GM03348 (cell line): ENCODE measurements at regions not wholly inside any gene's neighbourhood (a gene's known extent, or its start where the extent isn't known, plus 50 kb on each side); places are given as distances from the start of the nearest gene placed in this dataset.
A peak's percentile ranks its signal among the peaks of the same experiment; 100 is the strongest.

ENCODE experiments used
- DNase-seq: peaks from one replicate; pipeline ENCODE4 v3.0.0; 2012; ENCODE audit warnings: low spot score

GRCh38 chr2:191559569-191559968 is 118.4 kb upstream of the NABP1 start:
- DNase-seq, result no peak

GRCh38 chr2:191560411-191560980 is 117.4 kb upstream of the NABP1 start:
- DNase-seq, result no peak

GRCh38 chr2:191565120-191565519 is 112.8 kb upstream of the NABP1 start:
- DNase-seq, result no peak

DNA sequence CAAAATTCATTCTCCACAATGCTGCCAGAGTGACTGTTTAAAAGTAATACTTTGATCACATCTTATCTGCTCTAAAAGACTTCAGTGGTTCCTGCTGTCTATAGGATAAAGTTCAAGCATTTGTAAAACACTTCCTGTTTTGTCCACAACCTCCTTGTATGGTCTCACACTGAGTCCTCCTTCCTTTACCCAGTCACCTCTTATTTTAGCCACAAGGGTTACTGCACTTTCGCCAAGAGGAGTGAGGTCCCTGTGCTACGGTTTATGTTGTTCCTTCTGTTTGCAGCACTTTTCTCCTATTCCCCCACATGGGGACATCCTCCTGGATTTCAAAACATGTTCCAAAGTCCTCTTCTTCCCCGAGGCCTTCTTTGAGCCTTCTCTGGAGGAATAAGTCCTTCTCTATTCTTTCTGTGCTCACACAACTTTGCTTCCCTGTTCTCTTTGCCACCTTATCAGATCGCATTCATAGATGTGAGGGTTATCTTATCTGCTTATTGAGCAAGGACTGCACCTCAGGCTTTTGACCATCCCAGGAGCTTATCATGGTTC is 112.2 kb upstream of the NABP1 start:
- DNase-seq, result no peak

DNA sequence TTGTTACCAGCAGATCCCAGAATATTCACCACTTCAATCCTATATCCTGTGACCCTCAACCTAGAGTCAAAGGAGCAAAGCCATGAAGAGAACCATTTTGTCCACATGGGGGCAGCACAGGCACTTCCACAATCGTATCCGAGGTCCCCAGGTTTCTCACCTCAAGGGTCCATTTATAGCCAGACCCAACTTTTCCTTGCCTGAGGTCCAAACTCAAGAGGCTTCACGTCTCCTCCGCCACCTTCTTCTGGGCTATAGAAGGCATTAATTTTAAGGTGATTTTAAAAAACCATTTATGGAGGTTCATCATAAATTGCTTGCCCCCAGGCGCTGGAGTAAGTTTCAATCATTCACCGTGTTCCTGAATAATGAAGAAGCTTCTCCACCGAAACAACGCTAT is 111.6 kb upstream of the NABP1 start:
- DNase-seq, result peak; percentile 65

DNA sequence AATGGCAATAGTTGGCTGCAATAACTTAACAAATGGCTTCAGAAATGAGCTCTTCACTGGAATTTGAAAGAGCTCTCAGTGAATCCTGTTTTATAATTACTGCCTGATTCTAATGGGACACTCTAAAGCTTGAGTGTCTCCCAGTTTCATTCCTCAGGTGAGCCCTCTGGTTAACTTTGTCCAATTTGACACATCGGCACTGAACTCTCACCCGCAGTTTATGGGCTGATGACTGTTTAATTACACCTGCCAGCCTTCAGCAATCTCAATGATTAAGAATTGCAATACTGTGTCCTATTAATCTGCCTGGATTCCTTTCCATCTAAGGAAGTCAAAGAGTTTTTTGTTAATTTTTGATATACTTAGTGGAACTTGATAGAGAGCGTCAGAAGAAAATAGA is 110.7 kb upstream of the NABP1 start:
- DNase-seq, result no peak

DNA sequence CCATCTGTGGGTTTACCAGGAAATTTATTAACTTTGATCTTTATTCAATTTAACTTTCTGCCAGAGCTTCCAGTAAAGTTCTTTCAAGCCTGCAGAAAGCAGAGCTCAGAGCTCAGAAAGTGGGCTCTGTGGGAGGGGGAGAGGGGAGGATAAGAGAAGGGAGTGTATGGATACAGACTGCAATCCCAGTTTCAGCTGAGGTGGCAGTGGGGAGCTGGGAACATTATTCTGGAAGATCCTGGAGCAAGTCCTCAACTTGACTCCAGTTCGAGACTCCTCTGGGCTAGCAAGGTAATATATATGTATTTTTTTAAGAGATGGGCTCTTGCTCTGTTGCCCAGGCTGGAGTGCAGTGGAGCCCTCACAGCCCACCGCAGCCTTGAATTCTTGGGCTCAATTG is 108.9 kb upstream of the NABP1 start:
- DNase-seq, result no peak

DNA sequence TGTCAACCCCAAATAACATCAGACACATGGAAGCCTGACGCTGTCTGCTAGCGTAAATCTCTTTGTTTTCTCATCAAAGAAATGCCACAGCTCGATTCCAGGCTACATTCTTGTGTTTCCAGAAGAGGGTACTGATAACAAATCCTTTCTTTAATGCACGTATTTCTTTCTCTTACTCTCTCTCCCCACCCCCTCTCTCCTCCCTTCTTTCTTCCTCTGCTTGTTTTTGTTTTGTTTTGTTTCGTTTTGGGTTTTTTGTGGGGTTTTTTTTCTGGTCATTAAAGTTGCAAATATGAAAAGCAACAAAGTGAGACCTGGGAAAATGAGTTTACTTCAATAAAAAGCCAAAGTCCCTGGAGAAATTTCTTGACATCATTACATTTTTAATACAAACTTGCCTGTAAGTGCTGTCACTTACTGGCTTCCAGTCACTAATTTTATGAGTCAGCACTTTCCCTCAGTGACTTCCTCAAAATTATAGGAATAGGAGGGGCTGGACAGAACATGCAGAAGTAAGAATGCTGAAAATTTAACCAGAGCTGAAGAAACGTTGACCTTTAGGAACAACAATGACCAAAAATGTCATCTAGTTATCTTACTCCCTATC is 106.7 kb upstream of the NABP1 start:
- DNase-seq, result peak; percentile 57

DNA sequence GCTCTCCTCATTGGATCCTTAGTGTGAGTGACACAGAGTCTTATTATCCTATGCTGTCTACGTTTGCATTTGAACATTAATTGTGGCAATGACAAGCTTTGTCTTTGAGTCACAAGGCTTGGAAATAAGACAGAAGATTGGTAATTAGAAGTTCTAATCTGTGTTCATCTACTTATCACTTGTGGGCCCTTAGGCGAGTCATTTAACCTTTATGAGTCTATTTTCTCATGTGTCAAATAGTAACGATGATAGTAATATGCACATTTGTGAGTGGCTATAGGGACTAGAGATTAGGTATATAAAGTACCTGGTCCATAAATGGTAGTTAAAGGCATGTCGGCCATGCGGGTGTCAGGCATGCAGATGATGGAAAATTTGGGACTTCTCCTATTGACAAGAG is 105.6 kb upstream of the NABP1 start:
- DNase-seq, result no peak

DNA sequence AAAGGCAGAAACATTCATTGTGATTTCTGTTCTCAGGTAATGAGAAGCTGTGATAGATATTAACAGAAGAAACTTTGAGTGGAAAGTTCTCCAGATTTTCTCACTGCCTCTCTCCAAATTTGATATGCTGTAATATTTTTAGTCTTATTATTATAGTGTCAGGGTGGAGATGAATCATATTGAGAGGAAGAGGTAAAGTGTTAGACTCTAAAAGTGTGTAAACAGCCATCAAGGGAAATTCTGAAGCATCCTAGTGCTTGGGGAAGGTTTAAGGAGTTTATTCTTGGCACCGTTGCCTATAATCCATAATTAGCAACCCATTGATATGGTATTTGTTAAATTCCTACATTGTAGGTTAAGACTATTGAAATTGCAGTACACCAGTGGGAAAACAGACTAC is 104.7 kb upstream of the NABP1 start:
- DNase-seq, result no peak

DNA sequence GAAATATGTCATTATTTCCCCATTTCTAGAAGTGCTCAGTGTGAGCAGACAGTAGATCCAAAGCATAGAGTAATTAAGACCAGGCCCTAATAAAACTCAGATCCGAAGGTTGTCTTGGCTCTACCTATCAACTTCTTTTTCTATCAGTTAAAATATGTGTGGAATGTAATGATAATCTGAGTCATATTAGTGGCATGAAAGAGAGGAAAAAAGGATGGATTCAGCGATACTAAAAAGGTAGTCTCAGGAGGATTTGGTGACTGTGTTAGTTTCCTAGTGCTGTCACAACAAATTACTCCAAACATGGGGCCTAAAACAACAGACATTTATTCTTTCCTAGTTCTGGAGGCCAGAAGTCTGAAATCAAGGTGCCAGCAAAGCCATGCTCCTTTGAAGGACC is 103.7 kb upstream of the NABP1 start:
- no peak for DNase-seq

DNA sequence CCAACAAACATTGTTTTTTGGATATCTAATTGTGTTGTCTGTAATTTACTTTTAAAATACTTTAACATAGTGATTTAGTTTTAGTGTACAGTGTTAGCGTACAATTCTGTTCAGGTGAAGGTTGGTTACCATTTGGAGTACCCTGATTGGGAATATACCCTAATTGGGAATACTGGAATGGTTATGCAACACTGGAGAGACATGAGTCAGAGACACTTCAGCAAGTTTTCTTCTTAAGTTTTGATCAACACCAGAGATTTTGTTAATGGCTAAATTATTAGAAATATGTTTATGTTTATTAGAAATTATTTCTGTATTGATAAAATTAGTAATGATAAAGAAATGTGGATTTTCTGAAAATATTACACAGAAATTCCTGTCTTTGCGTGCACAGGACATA is 100.3 kb upstream of the NABP1 start:
- DNase-seq, result no peak

DNA sequence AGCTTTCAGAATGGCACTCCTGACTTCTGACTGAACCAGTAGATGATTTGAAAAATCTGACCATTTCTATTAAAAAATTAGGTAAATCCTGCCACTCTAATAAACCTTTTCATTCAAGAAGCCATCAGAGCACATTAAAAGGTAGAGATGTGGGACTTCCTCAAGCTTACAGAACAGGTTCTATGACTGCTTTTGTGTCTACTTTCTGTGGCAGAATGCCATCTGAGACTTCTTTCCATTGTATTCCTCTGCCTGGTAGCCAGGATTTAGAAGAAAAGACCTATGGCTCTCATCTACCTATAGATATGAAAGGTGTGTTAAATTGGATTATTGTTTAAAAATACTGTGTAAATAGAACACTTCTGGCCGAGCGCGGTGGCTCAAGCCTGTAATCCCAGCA is 99.9 kb upstream of the NABP1 start:
- DNase-seq, result no peak

- no peak for DNase-seq
Observed at GRCh38 chr2:191580581-191580980, 97.4 kb upstream of the NABP1 start.

DNA sequence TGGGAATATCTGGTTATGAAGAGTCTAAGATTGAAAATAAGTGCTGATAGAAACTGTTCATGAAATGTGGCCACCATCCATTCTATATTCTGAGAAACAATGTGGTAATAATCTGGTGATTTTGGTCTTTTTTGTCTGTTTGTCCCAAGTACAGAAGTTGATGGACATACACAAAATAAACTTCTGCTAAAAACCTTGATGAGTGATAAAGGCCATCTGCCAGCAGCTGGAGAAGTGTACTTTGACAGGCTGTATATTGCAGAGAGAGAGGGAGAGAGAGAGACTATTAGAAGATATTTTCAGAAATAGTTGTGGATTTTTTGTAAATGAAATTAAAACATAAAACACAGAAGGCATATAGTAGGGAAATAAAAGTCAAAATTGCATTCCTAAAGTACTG is 96.9 kb upstream of the NABP1 start:
- no peak for DNase-seq

- peak; percentile 75 for DNase-seq
Observed at GRCh38 chr2:191582355-191582754, 95.6 kb upstream of the NABP1 start.

DNA sequence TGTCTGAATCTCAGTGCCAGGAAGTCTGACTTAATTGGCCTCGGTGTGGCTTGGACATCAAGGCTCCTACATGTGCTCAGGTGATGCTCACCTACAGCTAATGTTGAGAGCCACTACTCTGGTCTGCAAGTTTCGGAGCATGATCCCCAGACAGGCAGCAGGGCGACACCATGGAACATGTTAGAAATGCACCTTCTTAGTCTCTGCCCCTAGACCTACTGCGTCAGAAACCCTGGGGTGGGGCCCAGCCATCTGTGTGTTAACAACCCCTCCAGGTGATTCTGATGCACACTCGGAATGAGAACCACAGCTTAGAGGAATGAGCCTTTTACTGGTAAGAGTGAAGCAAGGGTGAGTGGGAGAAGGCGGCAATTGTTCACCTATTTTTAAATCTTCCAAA is 86.9 kb upstream of the NABP1 start:
- no peak for DNase-seq

GRCh38 chr2:191593622-191594385 is 84.1 kb upstream of the NABP1 start:
- DNase-seq, result peak; percentile 47

GRCh38 chr2:191597186-191597751 is 80.7 kb upstream of the NABP1 start:
- DNase-seq, result no peak

- no peak for DNase-seq
Observed at GRCh38 chr2:191598296-191598695, 79.6 kb upstream of the NABP1 start.

GRCh38 chr2:191601060-191601459 is 76.9 kb upstream of the NABP1 start:
- DNase-seq, result no peak

- DNase-seq, result no peak
Observed at GRCh38 chr2:191604154-191604553, 73.8 kb upstream of the NABP1 start.

GRCh38 chr2:191607096-191607495 is 70.8 kb upstream of the NABP1 start:
- no peak for DNase-seq
